Endodermal cell (in vitro differentiated cells): ENCODE measurements at regions not wholly inside any gene's neighbourhood (a gene's known extent, or its start where the extent isn't known, plus 50 kb on each side); places are given as distances from the start of the nearest gene placed in this dataset.

Experiments
- DNase-seq: peaks from one replicate; pipeline ENCODE4 v3.0.0-alpha.2; 2017
- H3K27ac ChIP-seq: 2 replicates; pipeline ENCODE4 v1.5.1; 2013; ENCODE audit warnings: mild to moderate bottlenecking, low read depth, low read length, moderate library complexity
- H3K27me3 ChIP-seq: 2 replicates; pipeline ENCODE4 v1.6.1; 2013; ENCODE audit warnings: mild to moderate bottlenecking, low read length, moderate library complexity; ENCODE audit not compliant: insufficient read depth, control insufficient read depth, poor library complexity, severe bottlenecking
- H3K36me3 ChIP-seq: 2 replicates; pipeline ENCODE4 v1.7.0; 2013; ENCODE audit warnings: mild to moderate bottlenecking, low read length, moderate library complexity; ENCODE audit not compliant: control insufficient read depth, insufficient read depth
- H3K4me1 ChIP-seq: one replicate; pipeline ENCODE4 v1.7.0; 2013; ENCODE audit warnings: low read length; ENCODE audit not compliant: control insufficient read depth, insufficient read depth
- H3K4me3 ChIP-seq: 2 replicates; pipeline ENCODE4 v1.5.1; 2013; ENCODE audit warnings: mild to moderate bottlenecking, low read length, moderate library complexity
- H3K9ac ChIP-seq: 2 replicates; pipeline ENCODE4 v1.6.1; 2013; ENCODE audit warnings: mild to moderate bottlenecking, low read length, moderate library complexity; ENCODE audit not compliant: poor library complexity, severe bottlenecking; ENCODE audit errors: extremely low read depth
- H3K9me3 ChIP-seq: 2 replicates; pipeline ENCODE4 v1.6.1; 2013; ENCODE audit warnings: mild to moderate bottlenecking, low read length, moderate library complexity; ENCODE audit not compliant: control insufficient read depth
- H3K27ac Mint-ChIP-seq: 2 replicates; pipeline ENCODE4 v1.8.0; 2020; ENCODE audit warnings: mixed read lengths
- H3K27me3 Mint-ChIP-seq: 2 replicates; pipeline ENCODE4 v1.8.0; 2021; ENCODE audit warnings: mild to moderate bottlenecking, mixed read lengths; ENCODE audit not compliant: insufficient read depth
- H3K36me3 Mint-ChIP-seq: 2 replicates; pipeline ENCODE4 v1.8.0; 2020; ENCODE audit warnings: low read depth, mixed read lengths
- H3K4me1 Mint-ChIP-seq: 2 replicates; pipeline ENCODE4 v1.8.0; 2020; ENCODE audit warnings: mixed read lengths
- H3K4me3 Mint-ChIP-seq: 2 replicates; pipeline ENCODE4 v1.8.0; 2020; ENCODE audit warnings: mild to moderate bottlenecking, moderate library complexity, mixed read lengths
- H3K9me3 Mint-ChIP-seq: 2 replicates; pipeline ENCODE4 v1.8.0; 2020; ENCODE audit warnings: mild to moderate bottlenecking, mixed read lengths
- WGBS, 2 experiments: methylation state at CpG; one replicate each; pipeline versions ENCODE4 v1.1.5 to v1.1.7; 2013; ENCODE audit warnings: missing lambda C conversion rate in 2 of 2, mixed read lengths in 1 of 2; ENCODE audit not compliant: insufficient coverage in 1 of 2, insufficient read length in 1 of 2; 5-methylcytosine and 5-hydroxymethylcytosine counted together
- TF ChIP-seq, protein P1 (sequence below): fragments of 200-600 bp; sonication (generic); conservative IDR thresholded peaks from 2 replicates; pipeline ENCODE4 v1.5.0; 2021; ENCODE audit warnings: antibody characterized with exemption, mild to moderate bottlenecking

DNA sequence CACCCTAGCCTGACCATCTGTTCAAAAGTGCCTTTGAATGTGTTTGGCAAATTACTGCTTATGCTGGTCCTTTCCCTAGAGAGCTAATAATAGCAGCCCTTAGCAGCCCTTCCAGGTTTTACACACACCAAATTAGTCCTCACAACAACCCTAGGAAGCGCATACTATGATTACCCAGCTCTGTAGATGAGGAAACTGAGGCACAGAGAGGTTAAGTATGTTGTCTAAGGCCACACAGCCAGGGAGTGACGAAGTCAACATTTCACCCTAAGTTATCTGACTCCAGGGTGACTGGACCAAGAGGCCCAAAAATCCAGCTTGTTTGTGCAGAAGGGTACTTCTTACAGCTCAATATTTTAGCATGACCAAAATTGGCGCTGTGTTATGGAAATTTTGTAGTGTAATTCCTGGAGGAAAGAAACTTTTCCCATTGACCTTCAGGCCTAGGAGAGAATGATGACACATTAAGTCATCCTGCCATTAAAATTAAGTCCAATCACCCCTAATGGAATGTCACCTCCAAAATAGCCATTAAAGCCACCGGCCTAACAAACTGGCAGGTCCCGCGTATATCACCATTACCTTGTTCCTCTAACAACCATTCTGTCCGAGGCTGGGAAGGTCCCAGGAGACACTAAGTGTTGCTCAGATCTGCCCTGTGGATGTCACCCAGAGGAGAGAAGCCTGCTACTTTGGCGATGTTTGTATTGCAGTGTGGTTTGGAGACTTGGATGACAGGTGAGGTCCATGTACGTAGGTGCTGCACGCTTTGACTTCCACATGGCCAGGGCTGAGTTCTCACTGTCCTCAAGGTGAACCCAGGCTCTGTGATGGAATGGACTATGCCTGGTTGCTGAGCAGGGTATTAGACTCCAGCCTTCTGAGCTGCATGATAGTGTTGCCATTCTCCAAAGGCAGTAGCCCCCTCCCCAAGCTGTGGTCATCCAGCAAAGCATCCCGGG, 258.3 kb downstream of the TOMM20 start:
- Histone ChIP-seq H3K27ac (no peak overlapping the region), H3K4me3 (no peak overlapping the region), H3K27me3 (no peaks in the 10 kb centered on the region), H3K9ac (no peak overlapping the region), H3K4me1 (no peaks in the 10 kb centered on the region), H3K36me3 (no peaks in the 10 kb centered on the region), H3K9me3 (no peaks in the 10 kb centered on the region)
- Mint-ChIP-seq H3K36me3 (no peaks in the 10 kb centered on the region), H3K27me3 (peaks cover 2% of the 10 kb centered on the region), H3K4me3 (no peak overlapping the region), H3K9me3 (peaks cover 2% of the 10 kb centered on the region), H3K27ac (no peak overlapping the region), H3K4me1 (peaks cover 5% of the 10 kb centered on the region)
- TF ChIP-seq, protein P1, sequence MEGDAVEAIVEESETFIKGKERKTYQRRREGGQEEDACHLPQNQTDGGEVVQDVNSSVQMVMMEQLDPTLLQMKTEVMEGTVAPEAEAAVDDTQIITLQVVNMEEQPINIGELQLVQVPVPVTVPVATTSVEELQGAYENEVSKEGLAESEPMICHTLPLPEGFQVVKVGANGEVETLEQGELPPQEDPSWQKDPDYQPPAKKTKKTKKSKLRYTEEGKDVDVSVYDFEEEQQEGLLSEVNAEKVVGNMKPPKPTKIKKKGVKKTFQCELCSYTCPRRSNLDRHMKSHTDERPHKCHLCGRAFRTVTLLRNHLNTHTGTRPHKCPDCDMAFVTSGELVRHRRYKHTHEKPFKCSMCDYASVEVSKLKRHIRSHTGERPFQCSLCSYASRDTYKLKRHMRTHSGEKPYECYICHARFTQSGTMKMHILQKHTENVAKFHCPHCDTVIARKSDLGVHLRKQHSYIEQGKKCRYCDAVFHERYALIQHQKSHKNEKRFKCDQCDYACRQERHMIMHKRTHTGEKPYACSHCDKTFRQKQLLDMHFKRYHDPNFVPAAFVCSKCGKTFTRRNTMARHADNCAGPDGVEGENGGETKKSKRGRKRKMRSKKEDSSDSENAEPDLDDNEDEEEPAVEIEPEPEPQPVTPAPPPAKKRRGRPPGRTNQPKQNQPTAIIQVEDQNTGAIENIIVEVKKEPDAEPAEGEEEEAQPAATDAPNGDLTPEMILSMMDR: no peak
- no peak for DNase-seq
- 95 to 97% methylated on average over 4 to 11 of the region's 11 CpGs for WGBS, 2 experiments

DNA sequence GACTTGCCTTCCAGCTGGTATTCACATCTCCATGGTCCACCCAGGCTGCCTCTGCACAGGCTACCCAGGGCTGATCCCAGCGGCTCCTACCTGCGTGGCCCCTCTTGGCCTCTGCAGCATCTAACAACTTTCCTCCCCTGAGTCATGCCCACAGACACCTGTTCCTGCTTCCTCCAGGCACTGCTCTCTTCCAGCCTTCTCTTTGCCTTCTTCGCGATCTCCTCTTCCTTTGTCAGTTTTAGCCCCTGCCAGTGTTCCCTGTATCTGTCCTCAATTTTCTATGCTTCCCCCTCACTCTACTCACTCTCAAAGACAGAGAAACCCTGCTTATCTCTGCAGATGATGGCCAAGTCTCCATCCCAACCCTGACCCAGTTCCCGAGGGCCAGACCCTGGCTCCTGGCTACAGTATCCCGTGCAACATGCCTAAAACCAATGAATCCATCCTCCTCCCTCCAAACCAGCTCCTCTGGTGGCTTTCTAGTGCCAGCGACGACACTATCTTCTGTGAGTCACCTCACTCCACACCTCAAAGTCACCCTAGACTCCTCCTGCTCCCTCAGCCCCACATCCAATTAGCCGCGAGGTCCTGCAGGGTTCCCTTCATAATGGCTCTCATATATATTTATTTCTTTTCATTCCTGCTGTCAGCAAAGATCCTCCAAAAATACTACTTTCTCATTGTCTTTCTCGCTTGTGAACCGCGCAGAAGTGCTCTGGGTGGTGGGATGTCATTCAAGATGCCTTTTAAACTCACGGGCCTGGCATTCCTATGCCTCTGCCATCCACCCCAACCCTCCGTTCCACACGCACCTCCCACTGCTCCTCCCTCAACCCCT, 259.2 kb downstream of the TOMM20 start:
- no peak for DNase-seq
- H3K27me3 Mint-ChIP-seq: peaks cover 2% of the 10 kb centered on the region
- no peaks in the 10 kb centered on the region for H3K36me3 Mint-ChIP-seq
- WGBS, 2 experiments: 86 to 90% methylated on average over 6 to 16 of the region's 16 CpGs
- H3K27me3 ChIP-seq: no peaks in the 10 kb centered on the region
- H3K9me3 Mint-ChIP-seq: peaks cover 2% of the 10 kb centered on the region
- H3K27ac Mint-ChIP-seq: no peak overlapping the region
- no peaks in the 10 kb centered on the region for H3K36me3 ChIP-seq
- H3K4me3 ChIP-seq: no peak overlapping the region
- TF ChIP-seq, protein P1: no peak
- H3K27ac ChIP-seq: no peak overlapping the region
- no peak overlapping the region for H3K4me3 Mint-ChIP-seq
- H3K9me3 ChIP-seq: no peaks in the 10 kb centered on the region
- peaks cover 5% of the 10 kb centered on the region for H3K4me1 Mint-ChIP-seq
- H3K9ac ChIP-seq: no peak overlapping the region
- no peaks in the 10 kb centered on the region for H3K4me1 ChIP-seq

DNA sequence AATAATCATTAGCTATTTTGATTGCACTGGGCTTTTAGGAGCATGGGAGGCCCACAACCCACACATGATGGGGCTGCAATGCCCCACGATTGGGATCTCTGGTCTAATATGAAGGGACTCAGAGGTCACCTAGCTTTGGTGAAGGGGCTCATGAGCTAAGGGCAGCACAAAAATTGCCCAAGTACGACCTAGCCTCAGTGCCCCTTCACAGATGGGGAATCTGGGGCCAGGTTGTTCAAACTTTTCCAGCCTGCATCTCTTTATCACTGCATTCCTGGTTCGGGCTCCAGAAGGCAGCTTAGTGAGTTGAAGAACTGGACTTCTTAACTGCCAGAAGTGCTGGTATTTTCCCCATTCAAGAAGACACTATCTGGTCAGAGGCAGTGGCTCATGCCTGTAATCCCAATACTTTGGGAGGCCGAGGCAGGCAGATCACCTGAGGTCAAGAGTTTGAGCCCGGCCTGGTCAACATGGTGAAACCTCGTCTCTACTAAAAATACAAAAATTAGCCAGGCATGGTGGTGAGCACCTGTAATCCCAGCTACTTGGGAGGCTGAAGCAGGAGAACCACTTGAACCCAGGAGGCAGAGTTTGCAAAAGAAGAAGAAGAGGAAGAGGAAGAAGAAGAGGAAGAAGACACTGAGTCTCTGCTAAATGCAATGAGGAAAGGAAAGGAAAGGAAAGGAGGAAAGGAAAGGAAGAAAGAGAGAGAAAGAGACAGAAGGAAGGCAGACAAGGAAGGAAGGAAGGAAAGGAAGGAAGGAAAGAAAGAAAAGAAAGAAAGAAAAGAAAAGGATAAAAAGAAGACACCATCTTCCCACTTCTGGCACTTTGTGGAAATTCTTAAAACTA, 258.5 kb upstream of the IRF2BP2 start:
- Mint-ChIP-seq H3K4me1 (peaks cover 5% of the 10 kb centered on the region), H3K27me3 (peaks cover 2% of the 10 kb centered on the region), H3K9me3 (peaks cover 2% of the 10 kb centered on the region), H3K36me3 (no peaks in the 10 kb centered on the region), H3K27ac (no peak overlapping the region), H3K4me3 (no peak overlapping the region)
- Histone ChIP-seq H3K36me3 (no peaks in the 10 kb centered on the region), H3K27me3 (no peaks in the 10 kb centered on the region), H3K9me3 (no peaks in the 10 kb centered on the region), H3K27ac (no peak overlapping the region), H3K4me1 (no peaks in the 10 kb centered on the region), H3K4me3 (no peak overlapping the region), H3K9ac (no peak overlapping the region)
- 92 to 97% methylated on average over 4 to 6 of the region's 6 CpGs for WGBS, 2 experiments
- peak; percentile 13 for DNase-seq
- TF ChIP-seq, protein P1: no peak
